Upper lobe of right lung (tissue), 1 donor: ENCODE measurements at regions not wholly inside any gene's neighbourhood (a gene's known extent, or its start where the extent isn't known, plus 50 kb on each side); places are given as distances from the start of the nearest gene placed in this dataset.

Source experiments
- ATAC-seq: fragments of 200-7000 bp; cut with Tn5 transposase; one replicate; pipeline ENCODE4 v1.9.1; 2020; ENCODE audit warnings: mild to moderate bottlenecking, moderate library complexity
- DNase-seq: peaks from one replicate; pipeline ENCODE4 v3.0.0-alpha.2; 2020
- H3K27ac ChIP-seq: fragments of 200-600 bp; one replicate; pipeline ENCODE4 v1.8.0; 2022
- H3K27me3 ChIP-seq: fragments of 200-600 bp; one replicate; pipeline ENCODE4 v1.8.0; 2022; ENCODE audit warnings: mild to moderate bottlenecking
- H3K36me3 ChIP-seq: fragments of 200-600 bp; one replicate; pipeline ENCODE4 v1.8.0; 2022
- H3K4me1 ChIP-seq: fragments of 200-600 bp; one replicate; pipeline ENCODE4 v1.8.0; 2022
- H3K4me3 ChIP-seq: fragments of 200-600 bp; one replicate; pipeline ENCODE4 v1.8.0; 2022; ENCODE audit warnings: mild to moderate bottlenecking
- H3K9me3 ChIP-seq: fragments of 200-600 bp; one replicate; pipeline ENCODE4 v1.8.0; 2022
- intact Hi-C: fragments of 100-400 bp; cut with DNase I; formaldehyde crosslinking; loops from one replicate; pipeline ENCODE4 v1.11.0; 2022
- TF ChIP-seq, protein P1 (sequence below): fragments of 200-600 bp; IDR thresholded peaks from one replicate; pipeline ENCODE4 v1.8.0; 2022; ENCODE audit warnings: antibody characterized with exemption
- donor health status: DM: no; HTN: yes; CAD: no; lungs with severe emphysema.

DNA sequence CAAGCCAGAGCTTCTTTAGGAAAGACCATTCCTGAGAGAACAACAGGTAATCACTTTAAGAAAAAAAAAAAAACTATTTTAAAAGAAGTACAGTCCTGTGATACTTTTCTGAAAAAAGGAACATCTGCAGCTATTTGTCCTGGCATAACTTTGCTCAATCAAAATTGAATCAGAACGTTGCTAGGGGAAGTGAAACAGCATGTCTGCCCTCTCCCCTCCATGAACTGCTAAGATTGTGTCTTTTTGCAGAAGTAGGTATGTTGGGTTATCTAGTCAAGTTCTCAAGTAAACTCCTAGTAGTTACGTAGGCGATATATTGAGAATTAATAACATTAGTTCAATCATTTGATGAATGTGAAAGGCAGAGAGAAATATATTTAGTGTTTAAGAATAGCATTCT lies 1013.3 kb downstream of the TUSC7 start:
- Histone ChIP-seq H3K9me3 (no peaks in the 10 kb centered on the region), H3K4me1 (peaks cover 5% of the 10 kb centered on the region), H3K4me3 (no peak overlapping the region), H3K27me3 (no peaks in the 10 kb centered on the region), H3K36me3 (no peaks in the 10 kb centered on the region), H3K27ac (peak overlapping the region; percentile 44)
- TF ChIP-seq, protein P1, sequence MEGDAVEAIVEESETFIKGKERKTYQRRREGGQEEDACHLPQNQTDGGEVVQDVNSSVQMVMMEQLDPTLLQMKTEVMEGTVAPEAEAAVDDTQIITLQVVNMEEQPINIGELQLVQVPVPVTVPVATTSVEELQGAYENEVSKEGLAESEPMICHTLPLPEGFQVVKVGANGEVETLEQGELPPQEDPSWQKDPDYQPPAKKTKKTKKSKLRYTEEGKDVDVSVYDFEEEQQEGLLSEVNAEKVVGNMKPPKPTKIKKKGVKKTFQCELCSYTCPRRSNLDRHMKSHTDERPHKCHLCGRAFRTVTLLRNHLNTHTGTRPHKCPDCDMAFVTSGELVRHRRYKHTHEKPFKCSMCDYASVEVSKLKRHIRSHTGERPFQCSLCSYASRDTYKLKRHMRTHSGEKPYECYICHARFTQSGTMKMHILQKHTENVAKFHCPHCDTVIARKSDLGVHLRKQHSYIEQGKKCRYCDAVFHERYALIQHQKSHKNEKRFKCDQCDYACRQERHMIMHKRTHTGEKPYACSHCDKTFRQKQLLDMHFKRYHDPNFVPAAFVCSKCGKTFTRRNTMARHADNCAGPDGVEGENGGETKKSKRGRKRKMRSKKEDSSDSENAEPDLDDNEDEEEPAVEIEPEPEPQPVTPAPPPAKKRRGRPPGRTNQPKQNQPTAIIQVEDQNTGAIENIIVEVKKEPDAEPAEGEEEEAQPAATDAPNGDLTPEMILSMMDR: no peak
- no peak for DNase-seq
- ATAC-seq: peak; percentile 87
- intact Hi-C loops: no loop called here

DNA sequence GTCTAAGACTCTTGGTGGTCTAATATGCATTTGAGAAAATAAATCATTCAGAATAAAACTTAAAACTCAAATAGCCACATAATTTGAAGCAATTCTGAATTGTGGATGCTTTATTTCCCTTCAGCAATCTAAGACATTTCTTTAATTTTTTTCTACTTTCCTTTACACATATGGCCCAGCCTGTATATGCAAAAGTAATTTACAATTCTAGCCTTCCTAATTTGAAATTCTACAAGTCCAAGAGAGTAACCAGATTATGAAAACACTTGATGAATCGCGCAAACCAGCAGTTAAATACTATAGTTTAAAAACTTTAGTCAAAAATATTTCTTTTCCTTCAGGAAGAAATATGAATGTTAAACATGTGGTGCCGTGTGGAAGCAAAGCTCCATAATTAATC lies 1014.2 kb downstream of the TUSC7 start:
- intact Hi-C loops: no loop called here
- H3K36me3 ChIP-seq: no peaks in the 10 kb centered on the region
- H3K4me1 ChIP-seq: peaks cover 5% of the 10 kb centered on the region
- TF ChIP-seq, protein P1: no peak
- no peak for DNase-seq
- H3K27me3 ChIP-seq: no peaks in the 10 kb centered on the region
- no peak for ATAC-seq
- no peak overlapping the region for H3K27ac ChIP-seq
- no peak overlapping the region for H3K4me3 ChIP-seq
- H3K9me3 ChIP-seq: no peaks in the 10 kb centered on the region

DNA sequence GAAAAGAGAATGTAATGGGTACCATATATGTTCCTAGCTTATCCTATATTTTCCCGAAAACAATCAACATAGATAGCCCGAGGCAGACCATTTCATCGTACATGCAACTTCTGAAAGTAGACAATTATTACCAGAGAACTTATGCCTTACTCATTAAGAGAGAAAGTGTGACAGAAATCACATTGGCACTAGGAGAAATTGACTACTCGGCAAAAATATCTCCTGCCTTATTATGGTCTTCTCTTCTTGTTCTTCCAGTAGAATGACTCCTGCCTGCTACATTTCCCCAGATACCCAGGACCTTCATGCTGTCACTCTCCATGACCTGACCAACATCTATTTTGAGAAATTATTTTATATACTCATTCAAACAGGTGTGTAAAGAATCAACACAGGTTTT lies 1015.7 kb downstream of the TUSC7 start:
- no peak for DNase-seq
- intact Hi-C loops: no loop called here

GRCh38 chr3:117726776-117727175 lies 1017.2 kb downstream of the TUSC7 start:
- Histone ChIP-seq H3K36me3 (no peaks in the 10 kb centered on the region), H3K27ac (no peak overlapping the region), H3K27me3 (no peaks in the 10 kb centered on the region), H3K4me3 (no peak overlapping the region), H3K9me3 (no peaks in the 10 kb centered on the region), H3K4me1 (peaks cover 5% of the 10 kb centered on the region)
- ATAC-seq: peak; percentile 38
- no peak for DNase-seq
- intact Hi-C loops: no loop called here
- TF ChIP-seq, protein P1: no peak

More for the DNA sequence above, 1015.7 kb downstream of the TUSC7 start:
- Histone ChIP-seq H3K4me3 (no peak overlapping the region), H3K27ac (no peak overlapping the region), H3K36me3 (no peaks in the 10 kb centered on the region), H3K9me3 (no peaks in the 10 kb centered on the region), H3K4me1 (peaks cover 5% of the 10 kb centered on the region), H3K27me3 (no peaks in the 10 kb centered on the region)
- TF ChIP-seq, protein P1: no peak
- ATAC-seq: no peak

GRCh38 chr3:117728226-117728625 lies 1018.6 kb downstream of the TUSC7 start:
- DNase-seq: no peak
- intact Hi-C loops: no loop called here
- TF ChIP-seq, protein P1: no peak
- Histone ChIP-seq H3K9me3 (no peaks in the 10 kb centered on the region), H3K4me1 (no peaks in the 10 kb centered on the region), H3K27ac (no peak overlapping the region), H3K4me3 (no peak overlapping the region), H3K27me3 (no peaks in the 10 kb centered on the region), H3K36me3 (no peaks in the 10 kb centered on the region)
- ATAC-seq: no peak

- Histone ChIP-seq H3K9me3 (no peaks in the 10 kb centered on the region), H3K27me3 (no peaks in the 10 kb centered on the region), H3K4me3 (no peak overlapping the region), H3K36me3 (no peaks in the 10 kb centered on the region), H3K27ac (no peak overlapping the region), H3K4me1 (no peaks in the 10 kb centered on the region)
- intact Hi-C loops: no loop called here
- DNase-seq: no peak
- TF ChIP-seq, protein P1: no peak
- no peak for ATAC-seq
Observed at GRCh38 chr3:117734496-117734895, 1024.9 kb downstream of the TUSC7 start.
